Suprapubic skin (tissue), 3 donors: ENCODE measurements at regions not wholly inside any gene's neighbourhood (a gene's known extent, or its start where the extent isn't known, plus 50 kb on each side); places are given as distances from the start of the nearest gene placed in this dataset.

Experiments
- CTCF ChIP-seq, 2 donors: fragments of 200-600 bp in 1 of 2; fragments of 450-650 bp in 1 of 2; sonication (generic) in 1 of 2; IDR thresholded peaks; one replicate each; pipeline ENCODE4 v1.5.1; 2016 to 2019; ENCODE audit warnings: antibody characterized with exemption in 2 of 2, mild to moderate bottlenecking in 1 of 2, moderate library complexity in 1 of 2
- EP300 ChIP-seq: sonication (generic); formaldehyde crosslinking; IDR thresholded peaks from one replicate; pipeline ENCODE4 v1.6.1; 2017; ENCODE audit warnings: antibody characterized with exemption

- peak in 1 of 2 donors; percentile 42 for TF ChIP-seq CTCF (IDR thresholded peaks at IDR 0.05)
- no peak for TF ChIP-seq EP300
These were observed 287.2 kb downstream of the CGGBP1 start for GRCh38 chr3:87771337-87772192.
